A673 (cell line): ENCODE measurements at regions not wholly inside any gene's neighbourhood (a gene's known extent, or its start where the extent isn't known, plus 50 kb on each side); places are given as distances from the start of the nearest gene placed in this dataset.

Source experiments
- CTCF ChIP-seq: fragments of 300-800, 200-600 bp; sonication (generic); conservative IDR thresholded peaks from 2 replicates; pipeline ENCODE4 v1.5.1; 2017; ENCODE audit warnings: low read depth, mild to moderate bottlenecking, antibody characterized with exemption, low read length, moderate library complexity, mixed read lengths
- EZH2 ChIP-seq: fragments of 200-600 bp; sonication (generic); IDR thresholded peaks from 2 replicates; pipeline ENCODE4 v1.6.1; 2017; ENCODE audit warnings: borderline replicate concordance, low read depth, mild to moderate bottlenecking, mixed read lengths, antibody characterized with exemption, low read length; ENCODE audit not compliant: poor library complexity, severe bottlenecking

GRCh38 chr16:86257546-86257945 is 252.8 kb upstream of the FOXF1 start:
- TF ChIP-seq CTCF (no peak), EZH2 (no peak)
